DMS79 treated with DMSO at 0.1 percent for 48 hours (cell line): ENCODE measurements at regions not wholly inside any gene's neighbourhood (a gene's known extent, or its start where the extent isn't known, plus 50 kb on each side); places are given as distances from the start of the nearest gene placed in this dataset.

Experiments
- DNase-seq: peaks from one replicate; lab custom pipeline; 2025; lab: John Stamatoyannopoulos, UW

- no peak for DNase-seq
These were observed 545.2 kb upstream of the CDH11 start for GRCh38 chr16:65667011-65667578.

DNA sequence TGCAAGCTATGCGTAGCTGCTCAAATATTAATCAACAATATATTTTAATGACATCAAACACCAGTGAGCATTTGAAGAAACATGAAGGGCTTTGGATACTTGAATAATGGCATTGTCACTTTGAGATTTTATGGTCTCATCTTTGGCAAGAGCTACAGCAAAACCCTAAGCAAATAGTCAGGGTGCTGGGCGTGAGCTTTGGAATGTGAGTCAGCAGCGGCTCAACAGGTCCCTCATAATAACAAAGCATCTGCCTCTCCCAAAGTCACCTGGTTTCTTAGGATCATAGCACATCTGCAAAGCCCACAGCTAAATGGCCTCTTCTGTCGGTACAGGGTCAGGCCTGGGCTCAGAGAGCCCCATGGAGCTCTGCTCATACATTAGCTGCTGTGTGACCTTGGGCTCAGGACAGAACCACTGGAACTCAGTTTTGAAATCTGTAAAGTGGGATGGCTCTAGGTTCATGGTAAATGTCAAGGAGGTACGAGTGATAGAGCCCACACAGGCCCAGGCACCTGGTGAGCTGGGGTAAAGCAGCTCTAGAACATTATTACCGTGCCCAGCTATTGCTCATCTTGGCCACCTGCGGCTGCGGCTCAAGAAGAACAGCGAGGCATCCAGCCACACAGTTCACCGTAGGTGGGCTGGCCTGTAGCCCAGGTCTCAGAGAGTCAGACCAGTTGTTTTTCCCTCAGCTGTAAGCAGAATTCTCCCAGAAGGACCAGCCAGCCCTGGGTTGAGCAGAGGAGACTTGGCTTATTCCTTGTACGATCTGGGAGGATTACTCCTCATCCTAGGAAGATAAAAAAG lies 544.5 kb upstream of the CDH11 start:
- no peak for DNase-seq

- DNase-seq, result no peak
These were observed 543.7 kb upstream of the CDH11 start for GRCh38 chr16:65665586-65665985.

- no peak for DNase-seq
These were observed 541.9 kb upstream of the CDH11 start for GRCh38 chr16:65663774-65664173.

DNA sequence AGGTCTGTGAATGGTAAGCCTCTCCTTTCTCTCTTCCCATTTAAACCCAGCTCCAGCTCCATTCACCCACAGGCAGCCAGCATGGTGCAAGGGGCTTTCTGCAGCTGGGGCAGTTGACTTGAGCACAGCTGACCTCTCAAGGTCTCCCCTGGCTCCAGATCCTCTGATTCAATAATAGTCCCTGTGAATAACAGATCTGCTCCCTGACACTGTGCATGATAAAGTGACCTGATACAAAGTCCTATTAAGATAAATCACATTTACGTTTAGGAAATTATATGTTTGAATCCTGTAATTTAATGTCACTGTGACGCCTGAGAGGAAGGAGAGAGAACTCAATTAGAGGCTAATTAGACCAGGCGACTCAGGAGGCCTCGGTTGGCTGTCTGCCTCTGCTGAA lies 540.4 kb upstream of the CDH11 start:
- no peak for DNase-seq

GRCh38 chr16:65661558-65661957 lies 539.7 kb upstream of the CDH11 start:
- no peak for DNase-seq

DNA sequence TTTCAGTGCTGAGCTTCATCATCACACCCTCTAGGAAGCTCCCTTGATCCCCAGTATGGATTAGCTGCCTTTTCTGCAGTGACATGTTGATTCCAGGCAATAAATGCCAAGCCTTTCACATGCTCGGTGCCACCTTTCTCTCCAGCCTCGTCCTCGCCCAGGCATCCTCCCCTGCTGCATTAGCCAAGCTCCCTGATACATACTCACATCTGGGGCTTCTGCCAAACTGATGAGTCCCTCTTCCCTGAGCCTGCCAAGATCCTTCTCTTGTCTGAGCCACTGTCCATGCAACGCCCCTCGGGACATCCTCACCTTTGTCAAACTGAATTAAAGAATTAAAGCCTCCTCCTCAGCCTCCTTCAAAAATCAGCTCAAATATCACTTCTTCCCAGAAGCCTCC lies 538.5 kb upstream of the CDH11 start:
- DNase-seq, result no peak

DNA sequence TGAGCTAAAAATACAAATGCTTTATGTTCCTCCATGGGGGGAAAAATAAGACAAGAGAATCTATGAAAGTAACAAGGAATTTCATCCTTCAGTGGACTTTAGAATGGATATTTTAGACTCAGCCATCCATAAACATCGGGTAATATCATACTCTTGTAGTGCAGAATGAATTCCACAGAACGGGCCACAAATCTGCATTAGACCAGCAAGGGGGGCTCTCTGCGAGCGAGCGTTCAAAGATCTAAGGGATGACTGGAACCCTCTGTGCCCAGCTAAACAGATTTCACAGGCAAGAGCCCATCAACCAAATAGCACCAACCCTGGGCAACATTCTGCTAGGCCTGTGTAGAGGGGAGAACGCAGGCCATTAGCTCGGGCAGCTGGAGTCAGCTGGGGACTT lies 537.9 kb upstream of the CDH11 start:
- no peak for DNase-seq

- no peak for DNase-seq
These were observed 536.9 kb upstream of the CDH11 start for GRCh38 chr16:65658787-65659220.

DNA sequence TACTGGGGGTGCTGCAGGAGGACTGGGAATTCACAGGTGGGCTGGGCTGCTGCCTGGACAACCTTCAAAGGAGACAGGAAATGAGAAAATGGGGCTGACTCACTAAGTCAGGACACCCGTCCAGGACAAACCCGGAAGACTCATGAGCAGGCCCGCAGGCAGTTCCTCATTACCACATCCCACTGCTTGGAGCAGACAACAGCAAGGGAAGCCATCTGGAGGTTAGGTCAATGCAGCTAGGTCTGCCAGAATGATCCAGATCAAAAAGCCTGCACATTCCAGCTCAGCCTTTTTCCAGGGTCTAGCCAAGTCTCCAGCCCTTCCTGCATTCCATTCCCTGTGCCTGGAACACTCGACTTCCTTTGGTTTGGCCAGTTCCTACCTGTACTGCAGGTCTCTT lies 536.5 kb upstream of the CDH11 start:
- DNase-seq, result no peak

GRCh38 chr16:65657556-65657955 lies 535.7 kb upstream of the CDH11 start:
- no peak for DNase-seq

GRCh38 chr16:65657071-65657494 lies 535.2 kb upstream of the CDH11 start:
- no peak for DNase-seq

DNA sequence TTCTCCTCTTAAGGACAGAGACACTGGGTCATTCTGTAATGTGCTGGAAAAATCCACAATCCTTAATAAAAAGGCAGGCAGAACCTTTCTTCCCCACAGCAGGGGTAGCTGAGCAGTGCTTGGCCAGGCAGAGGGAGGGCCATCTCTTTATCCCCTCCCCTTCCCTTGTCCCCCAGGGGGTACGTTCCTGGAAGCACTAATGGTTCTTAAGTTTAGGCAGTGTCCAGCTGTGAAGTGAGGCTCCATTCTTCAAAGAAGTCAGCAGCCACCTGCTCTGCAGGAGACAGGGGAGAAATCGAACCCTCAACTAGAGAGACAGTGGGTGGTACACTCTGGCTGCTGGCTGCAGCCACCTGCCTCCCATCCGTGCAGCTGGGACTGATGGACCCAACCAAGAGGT lies 533.9 kb upstream of the CDH11 start:
- no peak for DNase-seq

GRCh38 chr16:65648101-65648500 lies 526.2 kb upstream of the CDH11 start:
- no peak for DNase-seq

DNA sequence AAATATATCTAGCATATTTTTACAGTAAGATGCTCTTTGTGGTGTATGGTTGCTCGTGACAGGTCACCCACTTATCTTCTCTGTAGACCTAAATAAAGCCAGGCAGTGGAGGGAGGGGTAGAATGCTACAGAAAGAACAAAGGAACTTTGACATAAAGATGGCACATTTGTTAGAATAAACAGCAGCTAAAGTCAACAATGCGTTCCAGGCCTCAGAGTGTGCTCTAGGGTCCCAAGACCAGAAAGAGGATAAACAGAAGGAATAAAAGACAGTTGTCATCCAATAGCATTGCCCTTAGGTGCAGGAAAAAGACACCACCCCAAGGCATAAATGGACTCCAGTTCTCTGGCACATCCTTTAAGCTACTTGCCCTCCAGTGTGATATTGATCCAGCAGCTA lies 523.0 kb upstream of the CDH11 start:
- no peak for DNase-seq

DNA sequence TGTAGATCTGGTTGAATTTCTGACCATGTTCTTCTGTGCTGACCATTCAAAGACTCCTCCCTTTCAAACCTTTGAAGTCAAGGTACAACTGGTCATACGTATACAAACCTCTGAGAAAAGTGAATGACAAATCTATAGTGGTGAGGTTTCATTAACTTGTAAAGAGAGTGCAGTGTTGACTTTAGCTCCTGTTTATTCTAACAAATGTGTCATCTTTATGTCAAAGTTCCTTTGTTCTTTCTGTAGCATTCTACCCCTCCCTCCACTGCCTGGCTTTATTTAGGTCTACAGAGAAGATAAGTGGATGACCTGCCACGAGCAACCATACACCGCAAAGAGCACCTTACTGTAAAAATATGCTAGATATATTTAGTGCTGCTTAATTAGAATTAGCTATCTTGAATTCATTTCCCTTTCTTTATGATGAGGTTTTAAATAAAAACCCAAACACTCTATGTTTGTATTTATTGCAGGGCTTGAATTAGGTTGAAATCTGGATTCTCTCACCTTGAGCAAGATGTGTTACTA lies 520.0 kb upstream of the CDH11 start:
- DNase-seq, result no peak

DNA sequence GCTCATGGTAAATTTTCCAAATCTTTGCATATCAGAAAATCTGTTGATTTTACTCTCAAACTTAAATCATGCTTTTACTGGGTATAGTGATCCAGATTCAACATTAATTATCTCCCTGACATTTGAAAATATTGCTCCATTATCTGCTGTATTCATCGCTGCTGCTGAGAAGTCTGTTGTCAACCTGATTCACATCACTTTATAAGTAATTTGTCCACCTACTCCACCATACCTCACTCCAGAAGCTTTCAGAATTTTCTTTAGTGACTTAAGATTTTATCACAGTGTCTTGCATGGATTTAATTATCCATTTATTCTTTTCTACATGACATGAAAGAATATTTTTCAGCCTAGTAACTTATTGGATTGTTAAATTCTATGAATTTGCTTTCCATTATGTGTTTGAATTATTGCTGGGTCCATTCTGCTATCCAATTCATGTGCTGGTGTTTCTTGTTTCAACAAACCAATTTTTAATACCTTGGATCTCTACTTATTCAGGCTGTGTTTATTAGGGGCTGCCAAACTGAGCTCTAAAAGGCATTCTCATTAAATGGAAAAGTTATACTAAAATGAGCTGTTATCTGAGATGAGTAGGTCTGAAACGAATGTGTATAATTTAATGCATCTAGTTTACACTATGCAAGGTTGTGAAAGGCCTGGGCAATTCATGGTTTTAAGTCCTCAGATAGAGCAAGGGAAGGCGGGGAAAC lies 519.3 kb upstream of the CDH11 start:
- DNase-seq, result no peak

- DNase-seq, result no peak
These were observed 513.0 kb upstream of the CDH11 start for GRCh38 chr16:65634833-65635232.

DNA sequence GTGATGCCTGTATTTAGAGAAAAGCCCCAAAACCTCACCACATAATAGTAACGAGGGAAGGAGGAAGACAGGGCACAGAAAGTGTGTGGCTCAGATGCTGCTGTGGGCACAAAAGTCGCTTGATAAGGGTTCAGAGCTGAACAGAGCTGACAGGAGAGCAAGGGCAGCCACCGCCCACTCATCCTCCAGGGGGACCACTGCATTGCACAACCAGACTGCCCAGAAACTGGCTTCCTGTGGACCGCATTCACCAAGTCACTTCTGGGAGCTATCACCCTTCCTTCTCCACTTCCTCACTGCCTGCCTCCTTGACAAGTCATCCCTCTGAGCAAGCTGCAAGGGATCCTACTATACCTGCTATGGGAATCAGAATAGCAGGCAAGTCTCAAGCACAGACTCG lies 512.4 kb upstream of the CDH11 start:
- no peak for DNase-seq

- DNase-seq, result no peak
These were observed 502.8 kb upstream of the CDH11 start for GRCh38 chr16:65624666-65625065.

GRCh38 chr16:65624229-65624628 lies 502.4 kb upstream of the CDH11 start:
- no peak for DNase-seq

GRCh38 chr16:65622871-65623270 lies 501.0 kb upstream of the CDH11 start:
- DNase-seq, result no peak

GRCh38 chr16:65622151-65622550 lies 500.3 kb upstream of the CDH11 start:
- DNase-seq, result no peak
